NCI-H1105 (cell line): ENCODE measurements at regions not wholly inside any gene's neighbourhood (a gene's known extent, or its start where the extent isn't known, plus 50 kb on each side); places are given as distances from the start of the nearest gene placed in this dataset.

Experiments used
- DNase-seq: peaks from one replicate; lab custom pipeline; 2025; lab: John Stamatoyannopoulos, UW

- DNase-seq, result no peak
Observed at GRCh38 chr5:112657804-112658203, 79.9 kb upstream of the APC start.

GRCh38 chr5:112660359-112660758 is 77.3 kb upstream of the APC start:
- no peak for DNase-seq

DNA sequence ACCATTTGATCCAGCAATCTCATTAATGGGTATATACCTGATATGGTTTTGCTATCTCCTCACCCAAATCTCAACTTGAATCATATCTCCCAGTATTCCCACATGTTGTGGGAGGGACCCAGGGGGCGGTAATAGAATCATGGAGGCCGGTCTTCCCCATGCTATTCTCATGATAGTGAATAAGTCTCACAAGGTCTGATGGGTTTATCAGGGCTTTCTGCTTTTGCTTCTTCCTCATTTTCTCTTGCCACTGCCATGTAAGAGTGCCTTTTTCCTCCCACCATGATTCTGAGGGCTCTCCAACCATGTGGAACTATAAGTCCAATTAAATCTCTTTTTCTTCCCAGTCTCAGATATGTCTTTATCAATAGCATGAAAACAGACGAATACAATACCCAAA is 74.5 kb upstream of the APC start:
- DNase-seq, result no peak

GRCh38 chr5:112668016-112668415 is 69.7 kb upstream of the APC start:
- no peak for DNase-seq

DNA sequence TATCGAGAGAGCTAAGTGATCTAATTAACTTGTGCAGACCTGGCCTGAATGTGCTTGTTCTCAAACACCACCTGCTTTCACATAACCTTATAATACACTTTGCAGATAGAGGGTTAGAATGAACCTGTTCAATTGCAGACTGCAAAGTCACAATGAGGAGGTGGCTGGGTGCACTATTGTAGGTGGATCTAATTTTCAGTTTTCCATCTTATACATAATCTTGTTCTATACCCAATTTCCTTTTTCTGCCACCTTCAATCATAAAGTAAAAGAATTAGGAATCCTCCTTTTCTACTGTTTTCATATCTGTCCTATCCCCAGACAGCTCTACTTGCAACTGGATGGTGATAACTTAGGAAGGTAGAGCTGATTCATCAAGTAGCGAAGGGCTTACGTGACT is 68.8 kb upstream of the APC start:
- DNase-seq, result no peak

GRCh38 chr5:112669328-112669963 is 68.2 kb upstream of the APC start:
- no peak for DNase-seq

GRCh38 chr5:112671687-112672086 is 66.0 kb upstream of the APC start:
- no peak for DNase-seq

DNA sequence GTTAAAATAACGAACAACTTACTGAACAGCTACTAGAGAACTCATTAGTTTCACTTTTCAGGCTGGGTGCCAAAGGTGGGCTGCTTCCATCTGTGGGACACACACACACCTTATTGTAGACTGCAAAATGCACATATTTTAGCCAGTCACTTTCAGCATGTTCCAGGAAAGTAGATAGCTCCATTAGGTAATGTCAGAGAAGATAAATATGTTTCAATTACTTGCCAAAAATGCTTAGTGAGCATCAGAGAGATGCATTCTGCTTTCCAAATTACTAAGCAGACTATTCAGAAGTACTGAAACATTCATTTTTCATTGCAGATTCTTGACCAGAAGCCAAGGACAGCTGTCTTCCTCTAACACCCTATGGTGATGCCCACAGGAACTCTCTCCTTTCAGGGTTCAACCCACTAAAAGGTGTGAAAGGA is 56.2 kb upstream of the APC start:
- no peak for DNase-seq

GRCh38 chr5:112682621-112683061 is 55.0 kb upstream of the APC start:
- no peak for DNase-seq

GRCh38 chr5:112684121-112684520 is 53.6 kb upstream of the APC start:
- no peak for DNase-seq

DNA sequence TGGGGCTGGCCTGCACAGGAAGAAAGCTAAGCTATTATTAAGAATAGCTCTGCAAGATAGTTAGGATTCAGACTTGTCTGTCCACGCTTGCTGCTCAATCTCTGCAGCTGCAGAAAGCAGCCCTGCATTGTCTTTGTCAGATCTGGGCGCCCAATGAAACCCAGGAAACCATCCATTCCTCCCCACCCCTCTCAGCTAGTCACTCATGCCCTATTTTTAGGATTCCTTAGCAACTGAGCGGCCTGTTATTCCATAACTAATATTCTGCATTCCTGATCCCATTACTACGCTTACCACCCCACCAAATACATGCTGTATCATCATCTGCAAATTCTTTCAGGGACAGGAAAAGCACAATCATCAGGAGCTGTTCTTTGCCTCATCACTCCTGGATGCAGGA is 52.9 kb upstream of the APC start:
- DNase-seq, result no peak

GRCh38 chr5:112685386-112685785 is 52.3 kb upstream of the APC start:
- DNase-seq, result no peak

DNA sequence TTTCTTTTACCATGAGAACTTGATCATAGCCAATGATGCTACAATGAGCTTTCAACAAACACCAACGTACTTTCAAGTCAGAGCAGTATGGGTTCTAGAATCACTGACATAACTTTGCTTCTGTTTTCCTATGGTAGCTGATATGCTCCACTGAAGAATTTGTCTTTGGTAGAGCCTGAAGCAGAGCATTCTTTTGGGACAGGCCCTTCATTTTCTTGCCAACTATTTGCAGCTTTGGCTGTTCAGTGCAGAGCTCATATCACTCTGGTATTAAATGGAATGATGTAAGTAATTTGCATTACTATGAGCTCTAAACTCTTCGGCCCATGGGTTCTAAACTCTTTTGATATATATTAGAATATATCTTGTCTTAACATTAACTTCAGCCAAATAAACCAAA is 51.8 kb upstream of the APC start:
- DNase-seq, result no peak

GRCh38 chr5:112686675-112687074 is 51.0 kb upstream of the APC start:
- DNase-seq, result no peak

- DNase-seq, result no peak
Observed at GRCh38 chr5:112687306-112687705, 50.4 kb upstream of the APC start.
